ENCODE measurements at regions not wholly inside any gene's neighbourhood (a gene's known extent, or its start where the extent isn't known, plus 50 kb on each side); places are given as distances from the start of the nearest gene placed in this dataset.

GRCh38 chr4:156344397-156344796 is 390.7 kb upstream of the CTSO start:
- no peaks in the 10 kb centered on the region for H3K4me1 Mint-ChIP-seq (ENCODE audit: low read depth)
- intact Hi-C loops (cut with micrococcal nuclease) = no loop called here
- CTCF ChIA-PET = no interaction called here

GRCh38 chr4:156336511-156336910 is 382.8 kb upstream of the CTSO start:
- CTCF ChIA-PET = no interaction called here
- no peaks in the 10 kb centered on the region for H3K36me3 Mint-ChIP-seq (ENCODE audit: low read depth)
- intact Hi-C loops (cut with micrococcal nuclease) = no loop called here
- no peaks in the 10 kb centered on the region for H3K4me1 Mint-ChIP-seq (ENCODE audit: low read depth)
- ATAC-seq (no peak), DNase-seq (no peak)
- TF ChIP-seq, protein P1, sequence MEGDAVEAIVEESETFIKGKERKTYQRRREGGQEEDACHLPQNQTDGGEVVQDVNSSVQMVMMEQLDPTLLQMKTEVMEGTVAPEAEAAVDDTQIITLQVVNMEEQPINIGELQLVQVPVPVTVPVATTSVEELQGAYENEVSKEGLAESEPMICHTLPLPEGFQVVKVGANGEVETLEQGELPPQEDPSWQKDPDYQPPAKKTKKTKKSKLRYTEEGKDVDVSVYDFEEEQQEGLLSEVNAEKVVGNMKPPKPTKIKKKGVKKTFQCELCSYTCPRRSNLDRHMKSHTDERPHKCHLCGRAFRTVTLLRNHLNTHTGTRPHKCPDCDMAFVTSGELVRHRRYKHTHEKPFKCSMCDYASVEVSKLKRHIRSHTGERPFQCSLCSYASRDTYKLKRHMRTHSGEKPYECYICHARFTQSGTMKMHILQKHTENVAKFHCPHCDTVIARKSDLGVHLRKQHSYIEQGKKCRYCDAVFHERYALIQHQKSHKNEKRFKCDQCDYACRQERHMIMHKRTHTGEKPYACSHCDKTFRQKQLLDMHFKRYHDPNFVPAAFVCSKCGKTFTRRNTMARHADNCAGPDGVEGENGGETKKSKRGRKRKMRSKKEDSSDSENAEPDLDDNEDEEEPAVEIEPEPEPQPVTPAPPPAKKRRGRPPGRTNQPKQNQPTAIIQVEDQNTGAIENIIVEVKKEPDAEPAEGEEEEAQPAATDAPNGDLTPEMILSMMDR (IDR thresholded peaks at IDR 0.05) = no peak
- H3K27ac Mint-ChIP-seq = no peak overlapping the region
- H3K27me3 Mint-ChIP-seq = no peaks in the 10 kb centered on the region
- POLR2A ChIA-PET = no interaction called here
- no peak overlapping the region for H3K4me3 Mint-ChIP-seq
- H3K9me3 Mint-ChIP-seq = peaks cover 4% of the 10 kb centered on the region

More at GRCh38 chr4:156344397-156344796, 390.7 kb upstream of the CTSO start:
- DNase-seq (no peak), ATAC-seq (no peak)
- POLR2A ChIA-PET = no interaction called here
- no peak overlapping the region for H3K4me3 Mint-ChIP-seq
- no peaks in the 10 kb centered on the region for H3K27me3 Mint-ChIP-seq
- TF ChIP-seq, protein P1 (IDR thresholded peaks at IDR 0.05) = no peak
- no peaks in the 10 kb centered on the region for H3K36me3 Mint-ChIP-seq (ENCODE audit: low read depth)
- H3K9me3 Mint-ChIP-seq = peaks cover 1% of the 10 kb centered on the region
- H3K27ac Mint-ChIP-seq = no peak overlapping the region

- POLR2A ChIA-PET = no interaction called here
- no peaks in the 10 kb centered on the region for H3K4me1 Mint-ChIP-seq (ENCODE audit: low read depth)
- H3K36me3 Mint-ChIP-seq (ENCODE audit: low read depth) = no peaks in the 10 kb centered on the region
- H3K27me3 Mint-ChIP-seq = no peaks in the 10 kb centered on the region
- DNase-seq = no peak
- H3K9me3 Mint-ChIP-seq = peaks cover 4% of the 10 kb centered on the region
- H3K4me3 Mint-ChIP-seq = no peak overlapping the region
- CTCF ChIA-PET = no interaction called here
- intact Hi-C loops (cut with micrococcal nuclease) = no loop called here
- ATAC-seq = no peak
- no peak overlapping the region for H3K27ac Mint-ChIP-seq
- TF ChIP-seq, protein P1 (IDR thresholded peaks at IDR 0.05) = no peak
Observed at GRCh38 chr4:156335721-156336120, 382.1 kb upstream of the CTSO start.

DNA sequence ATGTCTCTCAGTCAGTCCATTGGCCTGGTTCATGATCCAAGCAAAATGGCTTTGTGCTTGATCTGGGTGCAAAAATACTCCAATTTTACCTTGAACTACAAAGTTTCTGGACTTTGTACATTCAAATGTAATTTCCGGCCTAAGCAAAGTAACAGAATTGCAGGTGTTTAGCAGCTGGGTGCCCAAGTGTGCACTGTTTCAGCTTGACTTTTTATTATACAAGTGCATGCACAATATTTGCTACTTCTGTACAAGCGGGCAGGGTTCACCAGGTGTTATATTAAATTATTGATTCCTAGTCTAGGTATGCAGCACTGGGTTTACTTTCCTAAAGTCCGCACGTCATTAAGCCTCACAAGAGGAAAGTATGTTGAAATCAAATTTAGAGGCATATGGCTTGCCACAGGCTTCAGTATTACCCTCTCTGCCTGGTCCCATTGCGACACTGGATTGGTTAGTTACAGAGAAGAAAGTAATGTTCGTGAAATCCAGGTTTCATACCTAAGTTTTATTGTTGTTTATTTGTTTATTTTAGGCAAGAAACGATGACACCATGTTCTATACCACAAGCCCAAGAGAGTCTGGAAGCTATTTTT is 376.9 kb upstream of the CTSO start:
- CTCF ChIA-PET = no interaction called here
- Mint-ChIP-seq H3K27me3 (no peaks in the 10 kb centered on the region), H3K4me3 (no peak overlapping the region), H3K36me3 (ENCODE audit: low read depth) (no peaks in the 10 kb centered on the region), H3K4me1 (ENCODE audit: low read depth) (no peaks in the 10 kb centered on the region), H3K27ac (no peak overlapping the region), H3K9me3 (no peaks in the 10 kb centered on the region)
- POLR2A ChIA-PET = no interaction called here
- intact Hi-C loops (cut with micrococcal nuclease) = no loop called here
- no peak for DNase-seq
- TF ChIP-seq, protein P1 (IDR thresholded peaks at IDR 0.05) = no peak
- ATAC-seq = no peak

GRCh38 chr4:156329779-156330178 is 376.1 kb upstream of the CTSO start:
- Mint-ChIP-seq H3K9me3 (no peaks in the 10 kb centered on the region), H3K27ac (no peak overlapping the region), H3K27me3 (no peaks in the 10 kb centered on the region), H3K36me3 (ENCODE audit: low read depth) (no peaks in the 10 kb centered on the region), H3K4me3 (no peak overlapping the region), H3K4me1 (ENCODE audit: low read depth) (no peaks in the 10 kb centered on the region)
- no peak for ATAC-seq
- intact Hi-C loops (cut with micrococcal nuclease) = no loop called here
- ChIA-PET CTCF (no interaction called here), POLR2A (no interaction called here)
- no peak for DNase-seq
- TF ChIP-seq, protein P1 (IDR thresholded peaks at IDR 0.05) = no peak

Data from activated CD8-positive, alpha-beta T cell treated with anti-CD3 and anti-CD28 coated beads for 36 hours (primary cell).